ENCODE measurements at regions not wholly inside any gene's neighbourhood (a gene's known extent, or its start where the extent isn't known, plus 50 kb on each side); places are given as distances from the start of the nearest gene placed in this dataset.

GRCh38 chr5:13480834-13481233 lies 463.7 kb downstream of the DNAH5 start:
- TF ChIP-seq CTCF (IDR thresholded peaks at IDR 0.05): no peak
- TF ChIP-seq POLR2A (IDR thresholded peaks at IDR 0.05): no peak

Data from breast epithelium (tissue), 3 donors.